ENCODE measurements at regions not wholly inside any gene's neighbourhood (a gene's known extent, or its start where the extent isn't known, plus 50 kb on each side); places are given as distances from the start of the nearest gene placed in this dataset.

- TF ChIP-seq CTCF (IDR thresholded peaks at IDR 0.05 in 4 of 5, conservative IDR thresholded peaks at IDR 0.05 in 1 of 5) = no peak
- TF ChIP-seq POLR2A (IDR thresholded peaks at IDR 0.05) = no peak
Observed at GRCh38 chr6:14674867-14675648, 557.5 kb downstream of the CD83 start.
